GM12878 (cell line): ENCODE measurements at regions not wholly inside any gene's neighbourhood (a gene's known extent, or its start where the extent isn't known, plus 50 kb on each side); places are given as distances from the start of the nearest gene placed in this dataset.

ENCODE experiments used
- ATAC-seq: fragments of 200-7000 bp; cut with Tn5 transposase; 3 replicates; pipeline ENCODE4 v1.9.1; 2020; ENCODE audit warnings: mild to moderate bottlenecking, moderate library complexity
- BruUV-seq: library from RNA; stranded (reverse); fragments of 400-500 nt; replicated peaks from 2 replicates; lab custom pipeline; 2021; lab: Mats Ljungman, UMichigan
- CTCF ChIA-PET: fragments of 300-600 bp; sonication (Branson Sonifier 250); formaldehyde crosslinking; extraction: SDS; loops from one replicate; lab custom pipeline; 2021; ENCODE audit warnings: inconsistent platforms; lab: Yijun Ruan, JAX
- POLR2A ChIA-PET: fragments of 350-600 bp; formaldehyde crosslinking; extraction: SDS; loops from one replicate; lab custom pipeline; 2021; ENCODE audit warnings: inconsistent platforms; lab: Charles Lee
- RAD21 ChIA-PET: fragments of 300-600 bp; sonication (Branson Sonifier 250); formaldehyde crosslinking; loops from one replicate; lab custom pipeline; 2023; ENCODE audit warnings: antibody characterized with exemption; ENCODE audit not compliant: unreplicated experiment; lab: Charles Lee
- SMC1A ChIA-PET: fragments of 300-600 bp; sonication (Branson Sonifier 250); formaldehyde crosslinking; loops from one replicate; lab custom pipeline; 2023; ENCODE audit not compliant: unreplicated experiment, uncharacterized antibody; lab: Charles Lee
- DNase-seq: peaks from one replicate; pipeline ENCODE4 v3.0.0-alpha.2; 2011; ENCODE audit warnings: low read depth, low spot score
- FAIRE-seq: peaks from 3 replicates; lab custom pipeline; 2011; peaks lifted over from hg19 to GRCh38; lab: Jason Lieb, UNC
- H2AFZ ChIP-seq: 2 replicates; pipeline ENCODE4 v1.6.0; 2011; ENCODE audit warnings: low read depth, low read length, control low read depth; ENCODE audit not compliant: control insufficient read depth
- H3K27ac ChIP-seq: 2 replicates; pipeline ENCODE4 v1.5.1; 2011; ENCODE audit warnings: control low read depth; ENCODE audit not compliant: control insufficient read depth, insufficient read depth
- H3K27me3 ChIP-seq, 2 experiments: replicated peaks in 1 of 2; 2 replicates each; pipeline versions ENCODE4 v1.6.0 to v1.6.1; 2011; ENCODE audit warnings: low read length in 1 of 2; ENCODE audit not compliant: control insufficient read depth in 2 of 2, insufficient read depth in 2 of 2
- H3K36me3 ChIP-seq, 2 experiments: 2 replicates each; pipeline ENCODE4 v1.5.1; 2011; ENCODE audit warnings: low read length in 1 of 2; ENCODE audit not compliant: control insufficient read depth in 2 of 2, insufficient read depth in 2 of 2
- H3K4me1 ChIP-seq: 2 replicates; pipeline ENCODE4 v1.6.1; 2011; ENCODE audit warnings: mild to moderate bottlenecking, low read length, moderate library complexity, mixed read lengths; ENCODE audit not compliant: control insufficient read depth, insufficient read depth
- H3K4me2 ChIP-seq: 2 replicates; pipeline ENCODE4 v1.6.0; 2011; ENCODE audit warnings: control low read depth; ENCODE audit not compliant: control insufficient read depth, insufficient read depth
- H3K4me3 ChIP-seq: fragments of 200-600 bp; sonication (generic); 2 replicates; pipeline ENCODE4 v1.5.1; 2016
- H3K79me2 ChIP-seq: 2 replicates; pipeline ENCODE4 v1.6.0; 2011; ENCODE audit warnings: low read length; ENCODE audit not compliant: control insufficient read depth, insufficient read depth
- H3K9ac ChIP-seq: 2 replicates; pipeline ENCODE4 v1.8.0; 2011; ENCODE audit warnings: low read length, control low read depth, mixed read lengths; ENCODE audit not compliant: control insufficient read depth, insufficient read depth
- H3K9me3 ChIP-seq: replicated peaks from 3 replicates; pipeline ENCODE4 v1.5.1; 2011; ENCODE audit warnings: mild to moderate bottlenecking, low read length; ENCODE audit not compliant: control insufficient read depth, insufficient read depth
- H4K20me1 ChIP-seq: 2 replicates; pipeline ENCODE4 v1.6.0; 2011; ENCODE audit not compliant: control insufficient read depth, insufficient read depth
- CBFB ChIP-seq: IDR thresholded peaks from 2 replicates; pipeline ENCODE4 v1.6.1; 2016; ENCODE audit warnings: antibody characterized with exemption, low read depth
- HDAC2 ChIP-seq: fragments of 200-600 bp; sonication (generic); IDR thresholded peaks from 2 replicates; pipeline ENCODE4 v1.6.1; 2017
- WGBS: methylation state at CpG from one replicate; pipeline ENCODE4 v1.1.6; 2016; ENCODE audit warnings: low lambda C conversion rate; ENCODE audit not compliant: insufficient replicate concordance, insufficient coverage; ENCODE audit errors: missing lambda C conversion rate; 5-methylcytosine and 5-hydroxymethylcytosine counted together
- in situ Hi-C: fragments of 300-500 bp; cut with MboI; formaldehyde crosslinking; loops from 9 replicates; pipeline ENCODE4 v1.14.3; 2018; ENCODE audit warnings: mixed read lengths
- intact Hi-C: fragments of 100-400 bp; cut with micrococcal nuclease; formaldehyde crosslinking; loops from one replicate; pipeline ENCODE4 v1.14.2; 2022; ENCODE audit not compliant: unreplicated experiment
- TF ChIP-seq, protein P1 (sequence below): IDR thresholded peaks from 2 replicates; pipeline ENCODE4 v1.6.1; 2012; ENCODE audit warnings: low read depth, low read length, improper control_type of control experiment

DNA sequence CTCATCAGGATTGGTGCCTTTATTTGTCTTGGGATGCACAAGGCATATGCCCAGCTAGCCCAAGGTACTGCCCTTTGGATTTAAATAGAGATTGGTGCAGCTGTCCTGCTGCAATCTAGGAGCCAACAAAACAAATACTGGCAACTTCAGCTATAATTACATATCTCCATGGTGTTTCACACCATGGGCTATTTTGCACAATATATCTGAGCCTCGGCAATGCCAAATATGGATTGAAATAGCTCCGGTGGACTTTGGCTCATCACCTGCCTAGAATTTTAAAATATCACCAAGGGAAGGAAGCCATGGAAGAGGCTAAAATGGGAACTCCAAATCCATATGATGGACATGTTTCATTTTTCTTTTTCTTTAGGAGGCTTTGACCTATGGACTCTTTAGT lies 367.8 kb upstream of the UMPS start:
- no TSS peak for BruUV-seq
- CTCF ChIA-PET: interaction anchor here (1.5 kb wide), 1 partner anchor 11 kb away, joined by 7 read pairs; no protein-coding TSS in a partner anchor
- Histone ChIP-seq H4K20me1 (no peaks in the 10 kb centered on the region), H2AFZ (no peak overlapping the region), H3K4me2 (no peak overlapping the region), H3K9ac (no peak overlapping the region), H3K27me3 (peaks cover 0 to 2% of the 10 kb centered on the region in 2 experiments; a peak in 2 of 4 replicates), H3K79me2 (no peaks in the 10 kb centered on the region), H3K27ac (no peak overlapping the region), H3K4me3 (no peak overlapping the region)
- SMC1A ChIA-PET: no interaction called here
- in situ Hi-C loops: no loop called here
- 61% methylated on average over 2 of the region's 2 CpGs for WGBS
- DNase-seq (no peak), ATAC-seq (no peak)
- intact Hi-C loops: no loop called here
- no peak for TF ChIP-seq CBFB
- TF ChIP-seq, protein P1, sequence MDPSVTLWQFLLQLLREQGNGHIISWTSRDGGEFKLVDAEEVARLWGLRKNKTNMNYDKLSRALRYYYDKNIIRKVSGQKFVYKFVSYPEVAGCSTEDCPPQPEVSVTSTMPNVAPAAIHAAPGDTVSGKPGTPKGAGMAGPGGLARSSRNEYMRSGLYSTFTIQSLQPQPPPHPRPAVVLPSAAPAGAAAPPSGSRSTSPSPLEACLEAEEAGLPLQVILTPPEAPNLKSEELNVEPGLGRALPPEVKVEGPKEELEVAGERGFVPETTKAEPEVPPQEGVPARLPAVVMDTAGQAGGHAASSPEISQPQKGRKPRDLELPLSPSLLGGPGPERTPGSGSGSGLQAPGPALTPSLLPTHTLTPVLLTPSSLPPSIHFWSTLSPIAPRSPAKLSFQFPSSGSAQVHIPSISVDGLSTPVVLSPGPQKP: no peak
- TF ChIP-seq, all 136 proteins: peak for 0
- no peaks in the 10 kb centered on the region for H3K4me1 ChIP-seq
- H3K9me3 ChIP-seq: no peaks in the 10 kb centered on the region
- POLR2A ChIA-PET: no interaction called here
- FAIRE-seq: no peak
- H3K36me3 ChIP-seq: no peaks in the 10 kb centered on the region
- RAD21 ChIA-PET: no interaction called here

DNA sequence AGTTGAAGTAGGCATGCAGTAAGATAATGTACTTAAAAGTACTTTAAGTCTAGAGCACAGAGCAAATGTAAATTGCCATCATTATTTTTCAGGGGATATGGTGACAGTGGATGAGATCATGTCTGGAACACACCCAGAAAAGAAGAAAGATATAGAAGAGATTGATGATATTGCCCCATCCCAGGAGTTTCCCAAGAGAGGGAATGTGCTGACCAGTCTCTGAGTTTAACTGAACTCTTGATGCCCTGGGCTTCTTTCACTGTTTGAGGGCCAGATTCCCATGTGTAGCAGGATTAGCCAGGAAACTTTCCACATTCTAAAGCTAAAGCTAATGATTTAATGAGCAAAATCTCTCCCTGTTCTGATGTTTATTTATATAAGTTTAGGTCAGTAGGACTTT lies 366.8 kb upstream of the UMPS start:
- no peaks in the 10 kb centered on the region for H3K9me3 ChIP-seq
- no peak overlapping the region for H2AFZ ChIP-seq
- TF ChIP-seq HDAC2: no peak
- ChIA-PET POLR2A (no interaction called here), RAD21 (no interaction called here), CTCF (interaction anchor here (0.7 to 1.6 kb wide), 3 partner anchors 12 to 102 kb away, joined by 3 to 4 read pairs (median 3); no protein-coding TSS in a partner anchor), SMC1A (no interaction called here)
- in situ Hi-C loops (no loop called here), intact Hi-C loops (no loop called here)
- H3K9ac ChIP-seq: no peak overlapping the region
- no peak overlapping the region for H3K4me3 ChIP-seq
- no peak for ATAC-seq
- no peak for FAIRE-seq
- no peaks in the 10 kb centered on the region for H3K79me2 ChIP-seq
- no peak overlapping the region for H3K27ac ChIP-seq
- H3K4me2 ChIP-seq: no peak overlapping the region
- BruUV-seq: no TSS peak
- DNase-seq: no peak
- no peaks in the 10 kb centered on the region for H3K4me1 ChIP-seq
- peaks cover 0 to 2% of the 10 kb centered on the region in 2 experiments; a peak in 2 of 4 replicates for H3K27me3 ChIP-seq
- no peaks in the 10 kb centered on the region for H4K20me1 ChIP-seq
- H3K36me3 ChIP-seq: no peaks in the 10 kb centered on the region
